ENCODE measurements at regions not wholly inside any gene's neighbourhood (a gene's known extent, or its start where the extent isn't known, plus 50 kb on each side); places are given as distances from the start of the nearest gene placed in this dataset.
A peak's percentile ranks its signal among the peaks of the same experiment; 100 is the strongest.
"Not testable (repeated sequence)": the region's sequence is repeated elsewhere in the genome, so short reads cannot be mapped to it uniquely, and the experiment has no call there.

DNA sequence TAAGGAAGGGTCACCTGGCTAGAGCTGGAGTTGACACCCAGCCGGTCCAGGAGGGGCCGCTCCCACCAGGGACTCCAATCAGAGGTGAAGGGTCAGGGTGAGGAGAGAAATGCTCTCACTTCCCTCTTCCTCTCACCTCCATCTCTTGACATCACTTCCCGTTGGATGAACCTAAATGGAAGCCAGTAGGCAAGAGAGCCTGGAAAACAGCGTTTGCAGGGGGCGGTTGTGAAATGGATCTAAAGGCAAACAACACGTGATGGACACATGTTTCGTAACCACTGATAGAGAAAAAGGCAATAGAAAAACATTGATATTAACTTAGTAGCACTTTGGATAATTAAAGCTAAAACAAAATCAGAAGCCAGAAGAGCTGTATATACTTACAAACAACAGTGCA is 105.6 kb upstream of the FOXA2 start:
- TF ChIP-seq, protein P1, sequence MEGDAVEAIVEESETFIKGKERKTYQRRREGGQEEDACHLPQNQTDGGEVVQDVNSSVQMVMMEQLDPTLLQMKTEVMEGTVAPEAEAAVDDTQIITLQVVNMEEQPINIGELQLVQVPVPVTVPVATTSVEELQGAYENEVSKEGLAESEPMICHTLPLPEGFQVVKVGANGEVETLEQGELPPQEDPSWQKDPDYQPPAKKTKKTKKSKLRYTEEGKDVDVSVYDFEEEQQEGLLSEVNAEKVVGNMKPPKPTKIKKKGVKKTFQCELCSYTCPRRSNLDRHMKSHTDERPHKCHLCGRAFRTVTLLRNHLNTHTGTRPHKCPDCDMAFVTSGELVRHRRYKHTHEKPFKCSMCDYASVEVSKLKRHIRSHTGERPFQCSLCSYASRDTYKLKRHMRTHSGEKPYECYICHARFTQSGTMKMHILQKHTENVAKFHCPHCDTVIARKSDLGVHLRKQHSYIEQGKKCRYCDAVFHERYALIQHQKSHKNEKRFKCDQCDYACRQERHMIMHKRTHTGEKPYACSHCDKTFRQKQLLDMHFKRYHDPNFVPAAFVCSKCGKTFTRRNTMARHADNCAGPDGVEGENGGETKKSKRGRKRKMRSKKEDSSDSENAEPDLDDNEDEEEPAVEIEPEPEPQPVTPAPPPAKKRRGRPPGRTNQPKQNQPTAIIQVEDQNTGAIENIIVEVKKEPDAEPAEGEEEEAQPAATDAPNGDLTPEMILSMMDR (IDR thresholded peaks at IDR 0.05; ENCODE audit: control insufficient read depth, extremely low read depth, insufficient read depth): no peak
- DNase-seq (ENCODE audit: low read depth): no peak
- no peak overlapping the region for H3K4me3 ChIP-seq (ENCODE audit: low read depth, low read length)

DNA sequence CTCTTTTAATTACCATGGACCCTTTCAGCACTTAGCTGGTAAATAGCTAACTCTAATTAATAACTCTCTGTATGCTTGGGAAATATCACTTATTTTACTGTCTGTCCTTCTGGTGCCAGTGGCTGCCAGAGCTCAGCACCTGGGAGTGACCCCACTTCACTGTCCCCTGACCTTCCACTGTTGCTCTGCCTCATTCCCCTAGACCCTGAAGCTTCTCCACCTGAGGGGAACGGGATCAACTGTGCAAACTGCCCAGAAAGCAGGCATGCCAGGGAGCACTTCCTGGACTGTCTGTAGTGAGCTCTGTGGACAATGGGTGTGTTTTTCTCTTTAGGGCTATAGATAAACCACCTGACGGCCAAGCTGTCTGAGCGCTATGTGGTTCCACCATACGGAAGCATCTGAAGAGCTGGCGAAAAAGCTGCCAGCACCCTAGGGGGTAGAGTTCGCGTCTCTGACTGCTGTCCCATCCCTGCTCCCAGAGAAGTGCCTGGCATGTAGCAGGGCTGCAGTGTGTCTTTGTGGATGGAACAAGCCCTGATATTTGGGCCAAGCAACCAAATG is 106.3 kb upstream of the FOXA2 start:
- H3K4me3 ChIP-seq (ENCODE audit: low read depth, low read length): no peak overlapping the region
- no peak for DNase-seq (ENCODE audit: low read depth)
- TF ChIP-seq, protein P1 (IDR thresholded peaks at IDR 0.05; ENCODE audit: control insufficient read depth, extremely low read depth, insufficient read depth): no peak

DNA sequence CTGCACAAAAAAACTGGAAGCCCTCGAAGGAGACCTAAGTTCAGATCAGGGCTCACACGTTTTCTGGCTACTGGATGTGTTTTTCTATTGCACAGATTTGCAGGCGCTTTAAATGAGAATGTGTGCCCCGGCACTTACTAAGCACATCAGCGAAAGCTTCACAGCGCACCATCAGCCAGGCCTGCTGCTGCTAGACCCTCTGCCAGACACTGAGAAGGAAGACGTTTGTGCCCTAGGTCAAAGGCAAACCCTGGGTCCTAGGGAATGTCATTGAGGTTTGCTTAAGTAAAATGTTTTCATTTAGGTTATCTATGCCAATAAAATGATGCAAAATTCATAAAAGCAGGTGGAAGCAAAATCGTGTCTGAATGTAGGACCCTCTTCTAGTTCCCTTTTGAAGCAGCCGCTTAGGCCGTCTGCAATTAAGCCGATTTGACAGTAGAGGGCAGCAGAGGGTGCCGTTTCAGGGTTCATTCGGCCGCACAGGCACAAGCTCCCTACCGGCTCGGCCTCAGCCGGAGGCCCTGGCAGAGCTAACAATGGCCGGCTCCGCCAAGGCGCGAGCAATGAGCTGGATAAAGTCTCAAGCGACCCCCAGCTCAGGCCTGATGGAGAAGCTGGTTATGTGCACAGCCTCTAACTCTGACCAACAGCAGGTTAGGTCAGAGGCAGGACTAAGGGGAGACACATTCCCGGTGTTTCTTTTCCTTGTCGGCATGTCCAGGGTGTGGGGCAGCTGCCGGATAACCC is 107.2 kb upstream of the FOXA2 start:
- H3K4me3 ChIP-seq (ENCODE audit: low read depth, low read length): no peak overlapping the region
- no peak for DNase-seq (ENCODE audit: low read depth)
- TF ChIP-seq, protein P1 (IDR thresholded peaks at IDR 0.05; ENCODE audit: control insufficient read depth, extremely low read depth, insufficient read depth): peak; percentile 88

DNA sequence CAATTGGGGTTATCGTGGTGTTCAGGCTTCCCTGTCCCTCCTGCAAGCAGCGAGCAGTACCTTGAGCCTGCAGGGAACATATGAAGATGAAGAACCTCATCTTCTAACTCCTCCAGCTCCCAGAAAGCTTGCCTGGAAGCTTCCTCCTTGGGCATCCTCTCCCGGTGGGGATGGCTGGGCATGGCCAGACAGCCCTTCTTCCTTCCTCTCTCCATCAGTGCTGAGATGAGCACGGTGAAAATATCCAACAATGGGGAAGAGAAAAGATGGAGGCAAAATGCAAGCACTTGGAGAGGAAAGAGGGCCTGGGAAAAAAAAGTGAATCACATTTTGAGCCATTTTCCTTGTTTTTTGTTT is 107.7 kb upstream of the FOXA2 start:
- TF ChIP-seq, protein P1 (IDR thresholded peaks at IDR 0.05; ENCODE audit: control insufficient read depth, extremely low read depth, insufficient read depth): no peak
- DNase-seq (ENCODE audit: low read depth): no peak
- no peak overlapping the region for H3K4me3 ChIP-seq (ENCODE audit: low read depth, low read length)

DNA sequence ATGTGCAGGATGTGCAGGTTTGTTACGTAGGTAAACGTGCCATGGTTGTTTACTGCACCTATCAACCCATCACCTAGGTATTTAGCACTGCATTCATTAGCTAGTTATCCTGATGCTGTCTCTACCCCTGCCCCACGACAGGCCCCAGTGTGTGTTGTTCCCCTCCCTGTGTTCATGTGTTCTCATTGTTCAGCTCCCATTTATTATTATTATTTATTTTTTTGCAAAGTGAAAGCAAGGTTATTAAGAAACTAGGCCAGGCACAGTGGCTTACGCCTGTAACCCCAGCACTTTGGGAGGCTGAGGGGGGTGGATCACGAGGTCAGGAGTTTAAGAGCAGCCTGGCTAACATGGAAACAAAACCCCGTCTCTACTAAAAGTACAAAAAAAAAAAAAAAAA is 108.2 kb upstream of the FOXA2 start:
- not testable (repeated sequence) for H3K4me3 ChIP-seq (ENCODE audit: low read depth, low read length); DNase-seq (ENCODE audit: low read depth)

DNA sequence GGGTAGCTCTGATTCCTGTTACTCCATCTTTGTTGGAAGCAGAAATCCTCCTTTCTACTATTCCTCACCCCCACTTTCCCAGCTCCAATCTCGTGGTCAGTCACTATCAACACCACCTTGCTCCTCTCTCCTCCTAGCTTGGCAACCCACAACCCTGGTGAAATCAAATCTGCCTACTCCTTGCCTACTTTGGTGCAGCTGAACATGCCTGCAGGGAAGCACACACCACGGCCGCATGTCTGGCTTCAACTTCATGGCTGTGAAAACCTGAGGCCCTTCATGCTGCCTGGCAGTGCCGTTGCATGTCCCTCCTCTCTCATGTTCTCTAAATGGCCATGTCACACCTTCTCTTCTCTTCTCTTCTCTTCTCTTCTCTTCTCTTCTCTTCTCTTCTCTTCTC is 112.4 kb upstream of the FOXA2 start:
- TF ChIP-seq, protein P1 (IDR thresholded peaks at IDR 0.05; ENCODE audit: control insufficient read depth, extremely low read depth, insufficient read depth): no peak
- DNase-seq (ENCODE audit: low read depth): no peak
- no peak overlapping the region for H3K4me3 ChIP-seq (ENCODE audit: low read depth, low read length)

DNA sequence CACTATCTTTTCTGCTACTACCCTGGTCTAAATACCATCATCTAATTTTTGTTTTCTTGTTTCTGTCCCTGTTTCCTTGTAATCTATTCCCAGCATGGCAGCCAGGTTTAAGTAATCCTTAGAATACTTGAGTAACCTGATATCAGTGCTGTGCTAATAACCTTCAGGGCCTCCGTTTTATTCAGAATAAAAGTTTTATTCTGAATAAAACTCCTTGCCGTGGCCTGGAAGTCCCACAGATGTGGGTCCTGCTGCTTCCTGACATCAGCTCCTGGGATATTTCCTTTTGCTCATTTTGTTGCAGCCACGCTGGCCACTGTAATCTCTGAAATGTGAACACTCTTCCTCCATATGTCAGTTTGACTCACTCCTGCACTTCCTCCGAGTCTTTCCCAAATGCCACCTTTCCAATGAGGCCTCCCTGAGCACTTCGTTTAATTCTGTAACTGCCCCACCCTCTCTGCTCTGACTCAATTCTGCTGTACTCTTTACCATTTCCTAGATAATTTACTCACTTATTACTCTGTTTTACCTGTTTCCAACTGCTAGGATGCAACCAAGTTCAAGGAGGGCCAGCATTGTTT is 114.0 kb upstream of the FOXA2 start:
- no peak overlapping the region for H3K4me3 ChIP-seq (ENCODE audit: low read depth, low read length)
- no peak for DNase-seq (ENCODE audit: low read depth)
- TF ChIP-seq, protein P1 (IDR thresholded peaks at IDR 0.05; ENCODE audit: control insufficient read depth, extremely low read depth, insufficient read depth): no peak
